GM21381 (cell line): ENCODE measurements at regions not wholly inside any gene's neighbourhood (a gene's known extent, or its start where the extent isn't known, plus 50 kb on each side); places are given as distances from the start of the nearest gene placed in this dataset.
"Not testable (repeated sequence)": the region's sequence is repeated elsewhere in the genome, so short reads cannot be mapped to it uniquely, and the experiment has no call there.

Experiments
- ATAC-seq: cut with Tn5 transposase; IDR thresholded peaks from one replicate; pipeline ENCODE4 v1.9.1; 2021; ENCODE audit warnings: mild to moderate bottlenecking, moderate library complexity; ENCODE audit not compliant: unreplicated experiment

DNA sequence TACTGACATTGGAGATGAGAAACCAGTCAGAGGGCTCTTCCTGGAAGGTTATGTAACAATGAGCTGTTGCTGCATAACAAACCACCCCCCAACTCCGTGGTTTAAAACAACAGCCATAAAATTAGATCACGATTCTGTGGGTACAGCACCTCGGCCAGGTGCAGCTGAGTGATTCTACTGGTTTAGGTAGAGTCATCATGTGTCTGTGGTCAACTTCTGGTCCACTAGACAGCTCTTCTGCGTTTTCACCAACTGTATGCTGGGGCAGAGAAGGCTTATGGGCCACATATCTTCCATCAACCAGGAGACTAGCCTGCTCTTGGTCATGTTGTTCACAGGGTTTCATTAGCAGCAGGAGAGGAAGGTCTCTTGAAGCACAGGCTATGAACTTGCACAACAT is 585.5 kb downstream of the KCTD12 start:
- ATAC-seq = no peak

DNA sequence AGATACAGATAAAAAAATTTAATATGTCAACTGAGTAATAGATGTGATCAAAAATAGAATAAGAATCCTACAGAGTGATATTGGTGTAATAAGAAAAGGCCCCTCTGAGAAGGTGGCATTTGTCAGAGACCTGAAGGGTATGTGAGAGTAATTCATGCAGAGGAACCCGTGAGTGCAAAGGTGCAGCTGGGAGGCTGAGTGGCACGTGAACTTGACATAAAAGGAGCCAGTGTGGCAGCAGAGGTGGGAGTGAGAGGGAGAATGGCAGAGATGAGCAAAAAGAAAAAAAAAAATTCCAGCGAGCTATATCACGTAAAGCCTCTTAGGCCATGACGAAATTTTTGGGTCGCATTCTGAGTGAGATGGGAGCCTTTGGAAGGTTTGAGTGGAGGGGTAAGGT is 588.9 kb downstream of the KCTD12 start:
- no peak for ATAC-seq

DNA sequence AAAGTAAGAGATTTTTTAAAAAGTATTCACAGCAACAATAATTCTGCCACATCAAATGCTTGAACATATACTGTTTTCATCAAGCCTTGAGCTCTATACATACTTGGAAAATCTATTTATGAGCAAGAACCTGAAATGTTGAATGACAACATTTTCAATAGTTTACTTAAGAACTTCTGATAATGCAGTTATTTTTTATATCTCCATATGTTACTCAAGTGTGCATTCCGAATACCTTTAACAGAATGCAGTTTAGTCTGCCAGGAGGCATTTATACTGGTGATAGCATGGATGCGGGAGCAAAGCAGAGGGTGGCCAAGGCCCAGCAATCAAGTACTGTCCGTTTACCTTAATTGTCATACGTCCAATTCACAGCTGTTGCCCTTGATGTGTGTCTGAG is 589.5 kb downstream of the KCTD12 start:
- ATAC-seq = no peak

DNA sequence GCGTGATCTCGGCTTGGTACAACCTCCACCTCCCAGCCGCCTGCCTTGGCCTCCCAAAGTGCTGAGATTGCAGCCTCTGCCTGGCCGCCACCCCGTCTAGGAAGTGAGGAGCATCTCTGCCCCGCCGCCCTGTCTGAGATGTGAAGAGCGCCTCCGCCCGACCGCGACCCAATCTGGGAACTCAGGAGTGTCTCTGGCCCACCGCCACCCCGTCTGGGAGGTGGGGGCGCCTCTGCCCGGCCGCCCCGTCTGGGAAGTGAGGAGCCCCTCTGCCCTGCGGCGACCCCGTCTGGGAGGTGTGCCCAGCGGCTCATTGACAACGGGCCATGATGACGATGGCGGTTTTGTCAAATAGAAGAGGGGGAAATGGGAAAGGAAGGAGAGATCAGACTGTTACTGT is 591.2 kb downstream of the KCTD12 start:
- ATAC-seq = not testable (repeated sequence)

DNA sequence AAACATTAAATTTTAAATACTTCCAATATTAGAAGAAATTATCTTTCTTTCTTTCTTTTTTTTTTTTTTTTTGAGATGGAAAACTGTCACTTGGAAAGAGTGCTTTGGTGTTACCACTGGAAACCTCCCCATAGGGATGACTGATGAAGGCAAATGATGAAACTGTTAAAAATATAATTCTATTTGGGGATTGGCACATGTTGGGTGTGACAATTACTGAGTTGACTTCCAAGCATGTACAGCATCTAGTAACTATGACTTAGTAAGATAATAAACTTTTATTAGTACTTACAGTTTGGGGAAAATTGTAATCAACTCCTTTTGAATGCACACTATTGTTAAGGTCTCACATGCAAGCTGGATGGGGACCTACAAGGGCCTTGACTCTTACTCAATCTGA is 592.5 kb downstream of the KCTD12 start:
- ATAC-seq = no peak

DNA sequence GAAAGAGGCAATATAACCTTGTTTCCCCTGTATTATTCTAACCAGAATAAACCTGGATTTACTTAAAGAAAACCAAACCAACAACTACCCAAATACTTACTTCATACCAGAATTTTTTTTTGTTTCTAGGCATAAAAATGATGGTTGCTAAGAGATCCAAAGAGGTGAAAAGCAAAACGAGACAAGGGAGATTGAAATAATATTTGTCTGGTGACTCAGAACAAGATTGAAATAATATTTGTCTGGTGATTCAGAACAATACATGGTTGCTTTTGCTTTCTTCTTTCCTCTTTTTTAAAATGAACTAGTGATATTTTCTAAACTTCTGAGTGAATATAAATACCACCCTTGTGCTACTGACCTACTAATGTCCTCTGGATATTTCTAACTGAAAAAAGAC is 592.9 kb downstream of the KCTD12 start:
- ATAC-seq = no peak

DNA sequence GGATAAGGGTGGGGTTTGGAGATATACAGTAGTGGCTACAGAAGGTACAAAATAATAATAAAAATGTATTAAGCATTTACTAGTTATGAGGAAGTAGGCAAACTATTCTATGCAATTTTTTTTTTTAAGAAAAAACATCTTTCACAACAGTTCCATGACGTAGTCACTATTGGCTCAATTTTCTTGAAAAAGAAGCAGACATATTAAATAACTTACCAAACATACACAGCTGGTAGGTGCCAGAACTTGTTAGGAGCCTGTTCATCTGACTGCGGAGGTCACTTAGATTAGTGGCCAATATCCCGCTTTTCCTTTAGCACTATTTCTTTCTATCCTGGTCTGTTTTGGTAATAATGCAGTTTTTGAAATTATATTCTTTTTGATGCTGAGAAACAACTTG is 593.5 kb downstream of the KCTD12 start:
- no peak for ATAC-seq

DNA sequence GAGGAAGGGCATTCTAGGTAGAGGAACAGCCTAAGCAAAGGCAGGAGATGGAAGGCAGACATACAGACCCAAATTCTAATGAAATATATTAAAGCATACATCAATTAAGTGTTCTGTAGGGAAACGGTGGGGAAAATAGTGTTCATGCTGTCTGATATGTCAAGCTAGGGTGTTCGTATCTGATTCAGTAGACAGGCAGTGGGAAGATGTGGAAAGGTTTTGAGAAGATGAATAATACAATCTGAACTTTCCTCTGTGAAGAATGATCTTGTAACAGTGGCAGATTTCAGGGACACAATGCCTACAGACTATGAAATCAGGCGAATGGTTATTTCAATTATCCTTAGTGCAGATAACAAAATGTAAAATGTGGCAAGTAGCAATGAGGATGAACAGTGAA is 594.2 kb downstream of the KCTD12 start:
- no peak for ATAC-seq

DNA sequence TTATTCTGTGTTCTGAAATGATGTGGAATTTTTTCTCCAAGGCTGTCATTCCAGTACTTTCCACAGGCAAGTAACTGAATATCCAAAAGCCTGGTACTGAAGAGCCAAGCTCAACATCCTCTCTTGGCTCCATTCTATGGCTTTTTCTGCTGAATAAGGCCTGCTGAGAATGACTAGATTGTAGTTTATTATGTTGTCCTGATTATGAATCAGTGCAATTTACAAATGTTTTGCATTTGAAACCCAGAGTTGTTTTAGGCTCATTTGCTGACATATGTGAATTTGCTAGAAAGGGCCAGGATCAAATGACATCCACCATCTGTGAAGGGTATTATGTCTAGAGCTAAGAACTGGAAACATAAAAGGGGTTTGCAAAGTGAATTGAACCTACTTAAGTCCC is 596.6 kb downstream of the KCTD12 start:
- ATAC-seq = no peak

DNA sequence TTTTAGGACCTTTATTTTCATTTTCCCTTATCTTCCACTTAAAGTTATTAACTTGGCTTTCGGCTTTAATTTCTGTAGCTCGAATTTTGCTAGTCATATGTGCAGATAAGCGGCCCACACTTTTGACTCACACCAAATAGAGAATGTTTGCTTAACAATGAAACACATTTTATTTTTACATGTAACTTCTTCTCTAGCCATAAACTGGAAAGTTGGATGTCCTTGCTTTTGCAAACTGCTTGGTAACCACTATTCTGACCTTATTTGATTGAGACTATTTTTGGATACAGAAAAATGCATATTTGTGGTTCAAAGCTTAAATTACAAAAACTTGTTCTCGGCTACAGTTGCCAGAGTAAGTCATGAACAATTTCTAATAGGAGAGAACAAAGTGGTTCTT is 600.0 kb downstream of the KCTD12 start:
- ATAC-seq = no peak

DNA sequence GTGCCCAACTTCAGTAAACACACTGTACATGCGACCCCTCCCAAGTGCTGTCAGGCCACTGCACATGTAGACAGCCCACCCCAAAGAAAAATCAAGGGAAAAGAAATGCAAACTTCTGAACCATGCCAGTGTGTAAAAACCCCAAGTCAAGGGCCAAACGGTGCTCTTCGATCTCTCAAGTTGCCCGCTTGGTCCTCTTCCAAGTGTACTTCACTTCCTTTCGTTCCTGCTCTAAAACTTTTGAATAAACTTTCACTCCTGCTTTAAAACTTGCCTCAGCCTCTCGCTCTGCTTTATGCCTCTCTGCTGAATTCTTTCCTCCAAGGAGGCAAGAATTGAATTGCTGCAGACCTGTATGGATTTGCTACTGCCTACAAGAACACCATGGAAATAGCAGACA is 600.7 kb downstream of the KCTD12 start:
- no peak for ATAC-seq

DNA sequence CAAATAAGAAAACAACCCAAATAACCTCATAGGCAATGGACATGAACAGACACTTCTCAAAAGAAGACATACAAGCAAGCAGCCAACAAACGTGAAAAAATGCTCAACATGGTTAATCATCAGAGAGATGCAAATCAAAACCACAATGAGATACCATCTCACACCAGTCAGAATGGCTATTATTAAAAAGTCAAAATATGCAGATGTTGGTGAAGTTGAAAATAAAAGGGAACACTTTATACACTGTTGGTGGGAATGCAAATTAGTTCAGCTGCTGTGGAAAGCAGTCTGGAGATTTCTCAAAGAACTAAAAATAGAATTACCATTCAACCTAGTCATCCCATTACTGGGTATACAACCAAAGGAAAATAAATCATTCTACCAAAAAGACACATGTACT is 606.4 kb downstream of the KCTD12 start:
- ATAC-seq = not testable (repeated sequence)

DNA sequence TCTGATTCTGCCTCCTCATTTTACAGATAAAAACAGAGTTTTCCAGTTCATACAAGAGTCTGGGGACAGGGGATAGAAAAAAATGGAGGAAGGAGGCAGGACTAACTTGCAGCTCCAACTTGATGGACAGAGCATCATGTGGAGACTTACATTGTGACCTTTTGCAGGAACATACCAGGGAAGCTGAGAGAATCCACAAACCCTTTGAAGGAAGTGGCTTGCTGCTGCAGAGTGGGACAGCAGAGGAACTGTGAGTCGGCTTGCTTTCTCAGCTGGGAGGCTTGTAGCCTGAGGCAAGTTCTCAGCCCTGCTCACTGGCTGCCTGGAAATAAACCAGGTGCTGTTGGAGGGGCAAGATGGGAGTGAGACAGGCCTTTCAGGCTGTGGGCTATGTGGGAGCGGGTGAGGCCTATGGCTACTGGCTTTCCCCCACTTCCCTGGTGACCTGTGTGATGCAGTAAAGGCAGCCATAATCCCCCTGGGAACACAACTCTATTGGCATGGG is 614.4 kb downstream of the KCTD12 start:
- ATAC-seq = no peak

DNA sequence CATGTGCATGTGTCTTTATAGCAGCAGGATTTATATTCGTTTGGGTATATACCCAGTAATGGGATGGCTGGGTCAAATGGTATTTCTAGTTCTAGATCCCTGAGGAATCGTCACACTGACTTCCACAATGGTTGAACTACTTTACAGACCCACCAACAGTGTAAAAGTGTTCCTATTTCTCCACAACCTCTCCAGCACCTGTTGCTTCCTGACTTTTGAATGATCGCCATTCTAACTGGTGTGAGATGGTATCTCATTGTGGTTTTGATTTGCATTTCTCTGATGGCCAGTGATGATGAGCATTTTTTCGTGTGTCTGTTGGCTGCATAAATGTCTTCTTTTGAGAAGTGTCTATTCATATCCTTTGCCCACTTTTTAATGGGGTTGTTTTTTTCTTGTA is 617.9 kb downstream of the KCTD12 start:
- ATAC-seq = not testable (repeated sequence)

DNA sequence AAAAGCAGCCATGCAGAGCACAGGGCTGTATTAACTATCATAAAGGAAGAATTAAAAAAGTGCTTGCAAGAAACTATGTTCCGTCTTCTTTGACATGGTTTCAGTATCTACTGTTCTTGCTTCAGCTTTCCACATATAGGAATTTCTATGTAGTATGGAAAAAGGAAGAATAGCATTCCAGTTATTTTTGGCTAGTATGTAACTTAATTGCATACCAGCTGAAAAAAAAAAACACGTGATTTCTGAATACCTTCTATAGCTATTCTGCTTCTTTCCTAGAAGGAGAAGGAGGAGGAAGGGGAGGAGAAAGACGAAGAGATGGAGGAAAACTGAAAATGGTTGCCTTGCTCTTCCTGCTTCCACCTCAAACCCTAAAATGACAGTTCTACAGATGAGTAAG is 619.0 kb downstream of the KCTD12 start:
- no peak for ATAC-seq

DNA sequence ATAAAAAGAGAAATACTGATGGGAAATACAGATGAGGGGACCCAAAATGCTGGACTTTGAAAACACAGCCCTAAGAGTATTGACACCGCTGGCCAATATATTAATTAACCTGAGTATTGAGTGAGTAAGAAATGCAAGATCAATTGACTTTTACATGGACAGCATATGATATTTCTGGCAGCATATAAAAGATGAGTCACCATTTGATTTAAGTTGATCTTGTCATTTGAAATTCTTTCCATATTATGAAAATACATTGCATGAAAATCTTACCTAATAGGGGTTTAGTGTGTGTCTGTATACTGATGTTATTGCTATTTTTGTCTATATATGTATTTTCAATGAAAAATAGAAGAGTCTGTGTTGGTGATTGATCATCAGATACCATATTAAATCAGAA is 619.6 kb downstream of the KCTD12 start:
- ATAC-seq = no peak

DNA sequence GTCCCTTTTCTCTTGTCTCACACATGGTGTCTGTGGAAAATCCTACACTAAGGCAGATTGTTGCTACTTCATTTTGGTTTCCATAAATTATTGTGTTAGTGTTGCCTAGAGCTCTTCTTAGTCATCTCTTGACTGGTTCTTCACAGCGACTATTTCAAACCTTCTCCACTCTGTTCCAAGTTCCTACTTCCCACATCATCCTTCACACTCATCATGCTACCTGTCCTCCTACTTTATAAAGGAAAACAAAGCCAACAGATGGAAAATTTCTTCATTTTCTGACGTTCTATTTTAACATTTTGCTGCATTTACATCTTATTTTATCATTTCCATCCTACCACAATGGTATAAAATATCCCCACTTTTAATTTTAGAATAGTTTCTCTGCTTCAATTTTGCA is 614.1 kb downstream of the LMO7 start:
- ATAC-seq = no peak

DNA sequence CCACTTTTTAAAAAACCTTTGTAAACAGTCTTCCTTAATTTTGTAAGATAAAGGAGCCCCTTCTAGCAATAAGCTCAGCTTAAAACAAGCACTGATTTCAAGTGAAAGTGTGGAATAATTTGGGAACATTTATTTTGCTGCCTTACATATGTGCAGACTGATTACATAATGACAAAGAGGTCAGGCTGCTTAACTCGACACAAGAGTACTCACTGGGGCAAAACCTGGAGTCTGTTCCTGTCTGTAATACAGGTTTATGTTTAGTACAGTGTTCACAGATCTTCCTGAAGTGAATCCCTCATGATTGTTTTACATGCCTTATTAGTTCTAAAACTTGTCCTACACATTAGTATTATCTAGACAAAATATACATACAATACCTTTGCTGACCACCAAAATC is 609.8 kb downstream of the LMO7 start:
- ATAC-seq = no peak

DNA sequence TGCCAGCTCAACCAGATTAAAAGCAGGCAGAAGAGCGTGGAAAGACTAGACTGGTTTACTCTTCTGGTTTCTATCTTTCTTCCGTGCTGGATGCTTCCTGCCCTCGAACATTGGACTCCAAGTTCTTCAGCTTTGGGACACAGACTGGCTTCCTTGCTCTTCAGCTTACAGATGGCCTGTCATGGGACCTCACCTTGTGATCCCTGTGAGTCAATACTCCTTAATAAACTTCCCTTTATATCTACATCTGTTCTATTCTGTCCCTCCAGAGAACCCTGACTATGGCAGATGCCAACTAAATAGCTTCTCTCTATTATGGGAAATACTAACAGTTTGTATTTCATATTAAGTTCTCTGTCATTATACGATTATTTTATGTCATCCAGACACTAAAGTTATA is 609.1 kb downstream of the LMO7 start:
- no peak for ATAC-seq

DNA sequence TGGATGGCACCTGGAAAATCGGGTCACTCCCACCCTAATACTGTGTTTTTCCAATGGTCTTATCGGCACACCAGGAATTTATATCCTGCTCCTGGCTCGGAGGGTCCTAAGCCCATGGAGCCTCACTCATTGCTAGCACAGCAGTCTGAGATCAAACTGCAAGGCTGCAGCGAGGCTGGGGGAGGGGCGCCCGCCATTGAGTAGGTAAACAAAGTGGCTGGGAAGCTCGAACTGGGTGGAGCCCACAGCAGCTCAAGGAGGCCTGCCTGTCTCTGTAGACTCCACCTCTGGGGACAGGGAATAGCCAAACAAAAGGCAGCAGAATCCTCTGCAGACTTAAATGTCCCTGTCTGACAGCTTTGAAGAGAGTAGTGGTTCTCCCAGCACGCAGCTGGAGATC is 607.0 kb downstream of the LMO7 start:
- ATAC-seq = not testable (repeated sequence)

DNA sequence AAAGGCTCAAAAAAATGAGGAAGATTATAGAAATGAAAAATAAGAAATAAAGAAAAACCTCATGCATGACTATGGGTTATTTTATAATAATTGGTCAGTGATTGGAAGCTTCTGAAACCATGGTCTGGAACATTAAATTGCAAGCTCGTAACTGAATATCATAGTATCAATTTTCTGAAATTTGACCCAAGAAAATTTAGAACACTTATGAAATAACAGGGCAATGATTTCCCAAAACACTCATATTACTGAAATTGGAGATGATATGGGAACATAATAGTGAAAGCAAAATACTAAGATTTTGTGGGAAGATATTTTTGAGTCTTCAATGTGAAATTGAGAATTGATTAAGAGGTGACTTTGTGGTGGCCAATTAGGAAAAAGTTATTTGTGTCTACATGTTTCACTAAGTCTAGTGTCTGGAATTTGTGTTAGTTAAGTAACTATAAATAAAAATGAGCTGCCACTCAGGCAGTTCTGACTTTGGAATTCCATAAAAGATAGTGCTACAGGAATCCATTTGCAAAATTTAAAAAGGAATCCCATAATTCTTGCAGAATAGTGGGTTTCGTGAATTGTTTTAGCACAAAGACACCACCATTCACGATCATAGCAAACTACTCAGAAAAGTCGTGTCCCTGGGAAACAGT is 603.0 kb downstream of the LMO7 start:
- ATAC-seq = no peak

DNA sequence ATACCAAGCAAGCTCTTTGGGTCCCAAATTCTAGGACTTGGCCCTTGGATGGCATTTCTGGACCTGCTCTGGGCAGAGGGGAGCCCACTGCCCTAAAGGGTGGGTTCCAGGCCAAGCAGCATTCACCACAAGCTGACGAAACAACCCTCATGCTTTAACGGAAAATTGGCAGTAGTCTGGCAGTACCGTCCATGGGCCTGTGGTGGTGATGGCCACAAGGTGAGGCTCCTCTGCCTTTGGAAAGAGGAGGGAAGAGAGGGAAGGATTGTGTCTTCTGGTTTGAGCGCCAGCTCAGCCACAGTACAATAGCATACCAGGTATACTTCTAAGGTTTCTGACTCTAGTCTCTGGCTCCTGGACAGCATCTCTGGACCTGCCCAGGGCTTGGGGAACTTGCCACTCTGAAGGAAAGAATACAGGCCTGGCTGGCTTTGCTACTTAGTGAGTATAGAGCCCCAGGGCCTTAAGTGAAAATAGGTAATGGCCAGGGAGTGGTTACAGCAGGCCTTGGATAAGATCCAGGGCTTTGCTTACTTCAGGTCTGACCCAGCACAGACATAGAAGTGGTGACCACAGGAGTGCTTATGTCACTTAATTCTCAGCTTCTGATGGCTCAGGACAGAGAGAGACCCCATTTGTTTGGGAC is 595.5 kb downstream of the LMO7 start:
- no peak for ATAC-seq

DNA sequence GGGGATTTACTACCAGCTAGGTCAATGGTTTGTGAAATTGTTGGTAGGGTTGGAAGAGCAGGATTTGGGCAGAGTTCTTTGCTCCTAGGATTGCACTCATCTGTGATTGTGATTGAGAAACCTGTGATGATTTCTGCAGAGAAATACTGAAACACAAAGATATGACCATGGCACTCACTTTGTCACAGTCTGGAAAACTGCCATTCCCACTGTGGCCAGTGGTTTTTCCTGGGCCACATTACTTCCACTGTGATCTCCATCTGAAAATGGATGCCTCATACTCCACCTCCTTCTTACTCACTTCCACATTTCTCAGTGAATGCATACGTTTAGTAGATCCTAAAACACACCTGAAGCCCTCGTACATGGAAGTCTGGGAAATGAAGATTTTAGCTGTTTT is 593.2 kb downstream of the LMO7 start:
- ATAC-seq = no peak
